Upper lobe of right lung (tissue), 1 donor: ENCODE measurements at regions not wholly inside any gene's neighbourhood (a gene's known extent, or its start where the extent isn't known, plus 50 kb on each side); places are given as distances from the start of the nearest gene placed in this dataset.

Experiments
- ATAC-seq: fragments of 200-7000 bp; cut with Tn5 transposase; one replicate; pipeline ENCODE4 v1.9.1; 2020; ENCODE audit warnings: mild to moderate bottlenecking, moderate library complexity
- DNase-seq: peaks from one replicate; pipeline ENCODE4 v3.0.0-alpha.2; 2020
- H3K27ac ChIP-seq: fragments of 200-600 bp; one replicate; pipeline ENCODE4 v1.8.0; 2022
- H3K27me3 ChIP-seq: fragments of 200-600 bp; one replicate; pipeline ENCODE4 v1.8.0; 2022; ENCODE audit warnings: mild to moderate bottlenecking
- H3K36me3 ChIP-seq: fragments of 200-600 bp; one replicate; pipeline ENCODE4 v1.8.0; 2022
- H3K4me1 ChIP-seq: fragments of 200-600 bp; one replicate; pipeline ENCODE4 v1.8.0; 2022
- H3K4me3 ChIP-seq: fragments of 200-600 bp; one replicate; pipeline ENCODE4 v1.8.0; 2022; ENCODE audit warnings: mild to moderate bottlenecking
- H3K9me3 ChIP-seq: fragments of 200-600 bp; one replicate; pipeline ENCODE4 v1.8.0; 2022
- intact Hi-C: fragments of 100-400 bp; cut with DNase I; formaldehyde crosslinking; loops from one replicate; pipeline ENCODE4 v1.11.0; 2022
- TF ChIP-seq, protein P1 (sequence below): fragments of 200-600 bp; IDR thresholded peaks from one replicate; pipeline ENCODE4 v1.8.0; 2022; ENCODE audit warnings: antibody characterized with exemption
- donor health status: DM: no; HTN: yes; CAD: no; lungs with severe emphysema.

DNA sequence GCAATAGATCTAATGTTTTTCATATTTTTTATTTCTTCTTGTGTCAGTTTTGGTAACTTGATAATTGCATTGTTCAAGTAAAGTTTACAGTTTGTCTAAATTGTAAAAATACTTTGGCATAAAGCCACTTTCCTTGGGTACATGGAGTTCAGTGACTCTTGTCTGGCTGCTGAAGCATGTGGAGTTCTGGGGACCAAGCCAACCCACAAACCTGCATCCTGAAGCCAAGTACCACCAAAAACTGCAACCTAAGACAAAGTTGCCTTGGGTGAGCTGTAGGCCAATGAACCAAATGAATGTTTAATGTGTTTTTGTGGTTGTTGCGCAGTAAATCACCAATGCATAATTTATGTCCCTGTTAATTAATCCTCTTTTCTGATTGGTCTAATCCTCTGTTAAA, 872.6 kb downstream of the BCL11A start:
- ATAC-seq = no peak
- intact Hi-C loops = no loop called here
- H3K27ac ChIP-seq = no peak overlapping the region
- H3K36me3 ChIP-seq = no peaks in the 10 kb centered on the region
- no peak overlapping the region for H3K4me3 ChIP-seq
- no peaks in the 10 kb centered on the region for H3K27me3 ChIP-seq
- H3K4me1 ChIP-seq = no peaks in the 10 kb centered on the region
- TF ChIP-seq, protein P1, sequence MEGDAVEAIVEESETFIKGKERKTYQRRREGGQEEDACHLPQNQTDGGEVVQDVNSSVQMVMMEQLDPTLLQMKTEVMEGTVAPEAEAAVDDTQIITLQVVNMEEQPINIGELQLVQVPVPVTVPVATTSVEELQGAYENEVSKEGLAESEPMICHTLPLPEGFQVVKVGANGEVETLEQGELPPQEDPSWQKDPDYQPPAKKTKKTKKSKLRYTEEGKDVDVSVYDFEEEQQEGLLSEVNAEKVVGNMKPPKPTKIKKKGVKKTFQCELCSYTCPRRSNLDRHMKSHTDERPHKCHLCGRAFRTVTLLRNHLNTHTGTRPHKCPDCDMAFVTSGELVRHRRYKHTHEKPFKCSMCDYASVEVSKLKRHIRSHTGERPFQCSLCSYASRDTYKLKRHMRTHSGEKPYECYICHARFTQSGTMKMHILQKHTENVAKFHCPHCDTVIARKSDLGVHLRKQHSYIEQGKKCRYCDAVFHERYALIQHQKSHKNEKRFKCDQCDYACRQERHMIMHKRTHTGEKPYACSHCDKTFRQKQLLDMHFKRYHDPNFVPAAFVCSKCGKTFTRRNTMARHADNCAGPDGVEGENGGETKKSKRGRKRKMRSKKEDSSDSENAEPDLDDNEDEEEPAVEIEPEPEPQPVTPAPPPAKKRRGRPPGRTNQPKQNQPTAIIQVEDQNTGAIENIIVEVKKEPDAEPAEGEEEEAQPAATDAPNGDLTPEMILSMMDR = no peak
- H3K9me3 ChIP-seq = no peaks in the 10 kb centered on the region
- DNase-seq = no peak

GRCh38 chr2:59677158-59677557, 876.3 kb downstream of the BCL11A start:
- DNase-seq (no peak), ATAC-seq (peak; percentile 40)
- Histone ChIP-seq H3K27ac (no peak overlapping the region), H3K9me3 (no peaks in the 10 kb centered on the region), H3K27me3 (no peaks in the 10 kb centered on the region), H3K4me3 (no peak overlapping the region), H3K4me1 (no peaks in the 10 kb centered on the region), H3K36me3 (no peaks in the 10 kb centered on the region)
- intact Hi-C loops = no loop called here
- TF ChIP-seq, protein P1 = no peak

DNA sequence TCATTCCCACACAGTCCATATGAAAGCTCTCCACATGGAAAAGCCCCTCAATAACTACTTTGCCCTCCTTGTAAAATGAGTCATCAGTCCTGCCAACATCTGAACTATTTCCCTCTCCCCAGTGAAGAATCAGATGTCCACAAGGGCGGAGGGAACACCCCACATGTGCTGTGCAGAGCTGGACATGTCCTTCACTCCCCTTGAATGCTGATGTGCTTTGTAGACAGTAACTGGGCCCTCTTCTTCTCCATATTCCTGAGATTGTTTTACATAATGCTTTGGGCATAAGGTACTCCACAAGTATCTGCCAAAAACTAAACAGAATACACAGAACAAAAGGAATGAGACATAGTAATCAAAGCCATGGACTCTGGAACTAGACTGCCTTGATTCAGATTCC, 879.4 kb downstream of the BCL11A start:
- Histone ChIP-seq H3K36me3 (no peaks in the 10 kb centered on the region), H3K27me3 (no peaks in the 10 kb centered on the region), H3K4me3 (no peak overlapping the region), H3K27ac (no peak overlapping the region), H3K9me3 (no peaks in the 10 kb centered on the region), H3K4me1 (no peaks in the 10 kb centered on the region)
- ATAC-seq (no peak), DNase-seq (no peak)
- TF ChIP-seq, protein P1 = no peak
- intact Hi-C loops = no loop called here

GRCh38 chr2:59665021-59665420, 888.4 kb downstream of the BCL11A start:
- no peaks in the 10 kb centered on the region for H3K4me1 ChIP-seq
- no peaks in the 10 kb centered on the region for H3K27me3 ChIP-seq
- H3K36me3 ChIP-seq = no peaks in the 10 kb centered on the region
- intact Hi-C loops = no loop called here
- no peak overlapping the region for H3K4me3 ChIP-seq
- H3K27ac ChIP-seq = no peak overlapping the region
- TF ChIP-seq, protein P1 = no peak
- DNase-seq (no peak), ATAC-seq (no peak)
- no peaks in the 10 kb centered on the region for H3K9me3 ChIP-seq

DNA sequence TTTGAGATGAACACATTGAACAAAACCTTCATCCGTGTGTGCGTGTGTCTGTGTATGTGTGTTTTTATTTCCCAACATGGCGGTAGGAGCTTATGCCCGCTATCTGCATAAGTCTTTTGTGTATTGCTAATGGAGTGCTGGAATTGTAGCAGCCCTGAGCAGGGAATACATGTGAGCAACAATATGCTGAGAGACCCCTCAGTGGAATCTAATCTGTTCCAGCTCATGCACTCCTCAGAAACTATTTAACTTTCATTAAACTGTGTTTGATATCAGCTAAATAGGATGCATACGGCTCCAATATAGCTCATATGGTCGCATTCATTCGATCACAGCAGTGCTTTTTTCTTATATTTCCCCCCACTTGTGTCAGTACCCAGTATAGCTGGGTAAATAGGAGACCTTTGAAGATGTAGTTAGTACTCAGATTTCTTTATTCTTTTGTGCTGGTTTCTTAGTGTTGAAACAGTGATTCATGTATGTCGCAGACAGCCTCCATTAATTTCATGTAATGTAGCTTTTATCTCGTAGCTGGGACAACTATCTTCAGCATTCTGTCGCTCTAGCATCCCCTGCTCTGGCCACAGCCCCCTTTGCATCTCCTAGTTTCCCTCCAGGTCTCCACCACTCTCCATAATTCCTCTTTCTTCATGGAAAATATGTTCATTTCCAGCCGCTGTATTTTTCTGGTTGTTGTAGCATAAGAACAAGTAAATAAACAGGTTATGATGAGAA, 891.2 kb downstream of the BCL11A start:
- Histone ChIP-seq H3K36me3 (no peaks in the 10 kb centered on the region), H3K4me3 (no peak overlapping the region), H3K27me3 (no peaks in the 10 kb centered on the region), H3K4me1 (no peaks in the 10 kb centered on the region), H3K27ac (no peak overlapping the region), H3K9me3 (no peaks in the 10 kb centered on the region)
- DNase-seq (no peak), ATAC-seq (no peak)
- TF ChIP-seq, protein P1 = no peak
- intact Hi-C loops = no loop called here

GRCh38 chr2:59660262-59660661, 893.2 kb downstream of the BCL11A start:
- no peak for DNase-seq
- no peak overlapping the region for H3K4me3 ChIP-seq
- intact Hi-C loops = no loop called here
- no peaks in the 10 kb centered on the region for H3K4me1 ChIP-seq
- H3K27ac ChIP-seq = no peak overlapping the region
- H3K36me3 ChIP-seq = no peaks in the 10 kb centered on the region
- no peaks in the 10 kb centered on the region for H3K27me3 ChIP-seq
- TF ChIP-seq, protein P1 = no peak
- H3K9me3 ChIP-seq = no peaks in the 10 kb centered on the region
- no peak for ATAC-seq
